Fibroblast of lung (primary cell): ENCODE measurements at regions not wholly inside any gene's neighbourhood (a gene's known extent, or its start where the extent isn't known, plus 50 kb on each side); places are given as distances from the start of the nearest gene placed in this dataset.
A peak's percentile ranks its signal among the peaks of the same experiment; 100 is the strongest.

Source experiments
- DNase-seq, 2 donors: peaks; one replicate each; pipeline versions ENCODE4 v3.0.0 to v3.0.0-alpha.2; 2010; ENCODE audit warnings: low read depth in 2 of 2
- H2AFZ ChIP-seq: 2 replicates; pipeline ENCODE4 v1.5.1; 2012; ENCODE audit warnings: low read length, control low read depth, inconsistent platforms
- H3K27ac ChIP-seq: 2 replicates; pipeline ENCODE4 v1.5.1; 2011; ENCODE audit warnings: low read length, control low read depth; ENCODE audit not compliant: insufficient read depth
- H3K27me3 ChIP-seq: 2 replicates; pipeline ENCODE4 v1.5.1; 2011; ENCODE audit warnings: mild to moderate bottlenecking, low read length; ENCODE audit not compliant: control insufficient read depth, insufficient read depth
- H3K36me3 ChIP-seq: 2 replicates; pipeline ENCODE4 v1.5.1; 2011; ENCODE audit warnings: low read length; ENCODE audit not compliant: control insufficient read depth, insufficient read depth
- H3K4me1 ChIP-seq: 2 replicates; pipeline ENCODE4 v1.5.1; 2011; ENCODE audit warnings: low read length; ENCODE audit not compliant: control insufficient read depth, insufficient read depth; ENCODE audit errors: extremely low read depth
- H3K4me2 ChIP-seq: 2 replicates; pipeline ENCODE4 v1.5.1; 2011; ENCODE audit warnings: low read length, control low read depth; ENCODE audit not compliant: insufficient read depth; ENCODE audit errors: extremely low read depth
- H3K4me3 ChIP-seq, 4 experiments: fragments of 200-600 bp in 1 of 4; sonication (generic) in 1 of 4; replicated peaks in 1 of 4; 2 replicates each; pipeline ENCODE4 v1.5.1; 2011 to 2016; ENCODE audit warnings: low read length in 4 of 4, low read depth in 3 of 4, mild to moderate bottlenecking in 3 of 4, control low read depth in 2 of 4, inconsistent platforms in 1 of 4, mixed read lengths in 1 of 4; ENCODE audit not compliant: insufficient read depth in 1 of 4; ENCODE audit errors: control extremely low read depth in 1 of 4
- H3K79me2 ChIP-seq: 2 replicates; pipeline ENCODE4 v1.5.1; 2012; ENCODE audit warnings: mild to moderate bottlenecking, low read length, inconsistent platforms; ENCODE audit not compliant: control insufficient read depth, insufficient read depth
- H3K9ac ChIP-seq: 2 replicates; pipeline ENCODE4 v1.5.1; 2011; ENCODE audit warnings: mild to moderate bottlenecking, low read length, control low read depth; ENCODE audit not compliant: insufficient read depth
- H3K9me3 ChIP-seq: 2 replicates; pipeline ENCODE4 v1.5.1; 2012; ENCODE audit warnings: low read depth, low read length; ENCODE audit not compliant: control insufficient read depth, insufficient read depth
- H4K20me1 ChIP-seq: 2 replicates; pipeline ENCODE4 v1.5.1; 2011; ENCODE audit warnings: low read length; ENCODE audit not compliant: control insufficient read depth, insufficient read depth; ENCODE audit errors: extremely low read depth
- EZH2 ChIP-seq: IDR thresholded peaks from 2 replicates; pipeline ENCODE4 v1.5.1; 2012; ENCODE audit warnings: low read length, control low read depth, mild to moderate bottlenecking; ENCODE audit errors: missing control alignments
- TF ChIP-seq, protein P1 (sequence below), 2 donors: IDR thresholded peaks in 1 of 2; conservative IDR thresholded peaks in 1 of 2; 1 replicate in 1 of 2; 2 replicates in 1 of 2; pipeline ENCODE4 v1.5.1; 2011 to 2012; ENCODE audit warnings: low read length in 2 of 2, control low read depth in 1 of 2, inconsistent platforms in 1 of 2, low read depth in 1 of 2, mild to moderate bottlenecking in 1 of 2

- TF ChIP-seq, protein P1, sequence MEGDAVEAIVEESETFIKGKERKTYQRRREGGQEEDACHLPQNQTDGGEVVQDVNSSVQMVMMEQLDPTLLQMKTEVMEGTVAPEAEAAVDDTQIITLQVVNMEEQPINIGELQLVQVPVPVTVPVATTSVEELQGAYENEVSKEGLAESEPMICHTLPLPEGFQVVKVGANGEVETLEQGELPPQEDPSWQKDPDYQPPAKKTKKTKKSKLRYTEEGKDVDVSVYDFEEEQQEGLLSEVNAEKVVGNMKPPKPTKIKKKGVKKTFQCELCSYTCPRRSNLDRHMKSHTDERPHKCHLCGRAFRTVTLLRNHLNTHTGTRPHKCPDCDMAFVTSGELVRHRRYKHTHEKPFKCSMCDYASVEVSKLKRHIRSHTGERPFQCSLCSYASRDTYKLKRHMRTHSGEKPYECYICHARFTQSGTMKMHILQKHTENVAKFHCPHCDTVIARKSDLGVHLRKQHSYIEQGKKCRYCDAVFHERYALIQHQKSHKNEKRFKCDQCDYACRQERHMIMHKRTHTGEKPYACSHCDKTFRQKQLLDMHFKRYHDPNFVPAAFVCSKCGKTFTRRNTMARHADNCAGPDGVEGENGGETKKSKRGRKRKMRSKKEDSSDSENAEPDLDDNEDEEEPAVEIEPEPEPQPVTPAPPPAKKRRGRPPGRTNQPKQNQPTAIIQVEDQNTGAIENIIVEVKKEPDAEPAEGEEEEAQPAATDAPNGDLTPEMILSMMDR (conservative IDR thresholded peaks at IDR 0.05 in 1 of 2, IDR thresholded peaks at IDR 0.05 in 1 of 2; ENCODE audit: low read depth in 1 of 2, low read length in 2 of 2) = no peak
- no peak for TF ChIP-seq EZH2
- Histone ChIP-seq H3K27ac (no peak overlapping the region), H3K36me3 (no peaks in the 10 kb centered on the region), H3K27me3 (no peaks in the 10 kb centered on the region), H3K9ac (no peak overlapping the region), H4K20me1 (no peaks in the 10 kb centered on the region), H3K4me1 (no peaks in the 10 kb centered on the region), H3K79me2 (no peaks in the 10 kb centered on the region), H2AFZ (no peak overlapping the region), H3K4me2 (no peak overlapping the region), H3K4me3 (no peak overlapping the region), H3K9me3 (no peaks in the 10 kb centered on the region)
- no peak for DNase-seq
Measured at GRCh38 chr14:49209416-49209815, 376.8 kb downstream of the RPS29 start.

- Histone ChIP-seq H3K4me1 (no peaks in the 10 kb centered on the region), H3K36me3 (no peaks in the 10 kb centered on the region), H3K79me2 (no peaks in the 10 kb centered on the region), H3K9ac (no peak overlapping the region), H4K20me1 (no peaks in the 10 kb centered on the region), H2AFZ (no peak overlapping the region), H3K9me3 (no peaks in the 10 kb centered on the region), H3K27ac (no peak overlapping the region), H3K4me3 (no peak overlapping the region), H3K27me3 (no peaks in the 10 kb centered on the region), H3K4me2 (no peak overlapping the region)
- TF ChIP-seq EZH2 = no peak
- TF ChIP-seq, protein P1 (conservative IDR thresholded peaks at IDR 0.05 in 1 of 2, IDR thresholded peaks at IDR 0.05 in 1 of 2; ENCODE audit: low read depth in 1 of 2, low read length in 2 of 2) = no peak
- DNase-seq = peak in 1 of 2 donors; percentile 8
Measured at GRCh38 chr14:49206828-49207227, 379.4 kb downstream of the RPS29 start.

- no peak for DNase-seq
- no peak overlapping the region for H3K27ac ChIP-seq
- no peaks in the 10 kb centered on the region for H4K20me1 ChIP-seq
- H3K27me3 ChIP-seq = no peaks in the 10 kb centered on the region
- no peaks in the 10 kb centered on the region for H3K36me3 ChIP-seq
- TF ChIP-seq, protein P1 (conservative IDR thresholded peaks at IDR 0.05 in 1 of 2, IDR thresholded peaks at IDR 0.05 in 1 of 2; ENCODE audit: low read depth in 1 of 2, low read length in 2 of 2) = no peak
- no peak for TF ChIP-seq EZH2
- H3K4me2 ChIP-seq = no peak overlapping the region
- no peaks in the 10 kb centered on the region for H3K79me2 ChIP-seq
- H3K4me1 ChIP-seq = no peaks in the 10 kb centered on the region
- H3K9me3 ChIP-seq = no peaks in the 10 kb centered on the region
- no peak overlapping the region for H3K9ac ChIP-seq
- H3K4me3 ChIP-seq = no peak overlapping the region
- no peak overlapping the region for H2AFZ ChIP-seq
Measured at GRCh38 chr14:49203676-49204075, 382.5 kb downstream of the RPS29 start.
